Gastroesophageal sphincter (tissue), 4 donors: ENCODE measurements at regions not wholly inside any gene's neighbourhood (a gene's known extent, or its start where the extent isn't known, plus 50 kb on each side); places are given as distances from the start of the nearest gene placed in this dataset.
"Not testable (repeated sequence)": the region's sequence is repeated elsewhere in the genome, so short reads cannot be mapped to it uniquely, and the experiment has no call there.

Source experiments
- ATAC-seq: fragments of 150-250 bp; one replicate; pipeline ENCODE4 v1.9.1; 2016; ENCODE audit warnings: mild to moderate bottlenecking, moderate library complexity
- H3K27ac ChIP-seq, 4 donors: fragments of 200-600 bp; sonication (generic) in 3 of 4; 1 replicate in 3 of 4; 2 replicates in 1 of 4; pipeline ENCODE4 v1.5.1; 2016 to 2019
- H3K27me3 ChIP-seq: fragments of 200-600 bp; sonication (generic); one replicate; pipeline ENCODE4 v1.5.1; 2019
- H3K36me3 ChIP-seq, 2 donors: fragments of 200-600 bp; sonication (generic); one replicate each; pipeline ENCODE4 v1.5.1; 2019; ENCODE audit warnings: control low read depth in 1 of 2
- H3K4me1 ChIP-seq, 3 donors: fragments of 200-600 bp; sonication (generic); 1 replicate in 2 of 3; 2 replicates in 1 of 3; pipeline ENCODE4 v1.5.1; 2016 to 2019; ENCODE audit warnings: control low read depth in 2 of 3
- H3K4me3 ChIP-seq, 2 donors: fragments of 200-600 bp; sonication (generic); one replicate each; pipeline ENCODE4 v1.5.1; 2019; ENCODE audit warnings: mild to moderate bottlenecking in 1 of 2, moderate library complexity in 1 of 2
- H3K9me3 ChIP-seq, 3 donors: fragments of 200-600 bp; sonication (generic); one replicate each; pipeline ENCODE4 v1.5.1; 2017 to 2019; ENCODE audit warnings: control low read depth in 2 of 3
- CTCF ChIP-seq, 4 experiments: fragments of 200-600 bp in 2 of 4; fragments of 450-650 bp in 2 of 4; sonication (generic) in 1 of 4; IDR thresholded peaks; one replicate each; pipeline ENCODE4 v1.5.1; 2017 to 2019; ENCODE audit warnings: antibody characterized with exemption in 4 of 4, mild to moderate bottlenecking in 2 of 4, moderate library complexity in 2 of 4
- EP300 ChIP-seq: sonication (generic); formaldehyde crosslinking; IDR thresholded peaks from one replicate; pipeline ENCODE4 v1.6.1; 2017; ENCODE audit warnings: antibody characterized with exemption, mild to moderate bottlenecking
- POLR2A ChIP-seq, 2 donors: fragments of 450-650 bp; IDR thresholded peaks; one replicate each; pipeline ENCODE4 v1.6.1; 2017; ENCODE audit warnings: antibody characterized with exemption in 2 of 2, mild to moderate bottlenecking in 2 of 2, moderate library complexity in 1 of 2
- POLR2AphosphoS5 ChIP-seq: sonication (generic); formaldehyde crosslinking; IDR thresholded peaks from one replicate; pipeline ENCODE4 v1.6.1; 2017; ENCODE audit warnings: antibody characterized with exemption
- WGBS, 2 donors: methylation state at CpG; one replicate each; pipeline ENCODE4 v1.1.5; 2018; ENCODE audit warnings: low coverage in 1 of 2; 5-methylcytosine and 5-hydroxymethylcytosine counted together

GRCh38 chr13:48831248-48831647, 144.5 kb upstream of the FNDC3A start:
- no peaks in the 10 kb centered on the region for H3K27me3 ChIP-seq
- H3K27ac ChIP-seq = no peak overlapping the region
- no peak for ATAC-seq
- peaks cover 0 to 38% (median 0%) of the 10 kb centered on the region in 3 donors for H3K9me3 ChIP-seq
- 84 to 100% methylated on average over 2 to 7 of the region's 7 CpGs for WGBS, 2 donors
- H3K4me3 ChIP-seq = no peak overlapping the region
- H3K4me1 ChIP-seq = no peaks in the 10 kb centered on the region
- no peaks in the 10 kb centered on the region for H3K36me3 ChIP-seq
- no peak for TF ChIP-seq CTCF (IDR thresholded peaks at IDR 0.05)
- TF ChIP-seq POLR2AphosphoS5 = no peak
- no peak for TF ChIP-seq EP300
- no peak for TF ChIP-seq POLR2A (IDR thresholded peaks at IDR 0.05)

DNA sequence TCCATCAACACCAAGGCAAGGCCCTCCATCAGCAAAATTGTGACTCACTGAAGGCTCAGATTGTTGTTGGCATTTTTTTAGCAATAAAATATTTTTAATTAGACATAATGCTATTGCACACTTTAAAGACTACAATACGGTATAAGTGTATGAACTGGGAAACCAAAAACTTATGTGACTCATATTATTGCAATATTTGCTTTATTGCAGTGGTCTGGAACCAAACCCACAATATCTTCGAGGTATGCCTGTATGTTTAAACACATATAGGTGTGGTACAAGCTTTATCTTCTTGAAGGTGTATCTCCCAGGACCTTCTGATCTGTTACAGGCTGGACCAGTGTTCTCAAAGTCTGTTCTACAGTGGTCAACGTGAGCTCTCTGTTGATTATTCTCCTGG, 142.3 kb upstream of the FNDC3A start:
- ATAC-seq = no peak
- H3K9me3 ChIP-seq = peaks cover 0 to 25% (median 0%) of the 10 kb centered on the region in 3 donors
- H3K27me3 ChIP-seq = no peaks in the 10 kb centered on the region
- H3K4me3 ChIP-seq = no peak overlapping the region
- WGBS, 2 donors = 80% methylated on average over 3 of the region's 3 CpGs
- H3K36me3 ChIP-seq = no peaks in the 10 kb centered on the region
- H3K4me1 ChIP-seq = no peaks in the 10 kb centered on the region
- H3K27ac ChIP-seq = no peak overlapping the region
- TF ChIP-seq EP300 = no peak
- no peak for TF ChIP-seq POLR2AphosphoS5
- no peak for TF ChIP-seq CTCF (IDR thresholded peaks at IDR 0.05)
- TF ChIP-seq POLR2A (IDR thresholded peaks at IDR 0.05) = no peak

GRCh38 chr13:48835326-48835725, 140.4 kb upstream of the FNDC3A start:
- H3K4me1 ChIP-seq, H3K27ac ChIP-seq, H3K27me3 ChIP-seq, H3K4me3 ChIP-seq, H3K36me3 ChIP-seq, ATAC-seq: not testable (repeated sequence)
- 94% methylated on average over 5 of the region's 5 CpGs for WGBS, 2 donors
- H3K9me3 ChIP-seq = peaks cover 0 to 25% (median 0%) of the 10 kb centered on the region in 3 donors

DNA sequence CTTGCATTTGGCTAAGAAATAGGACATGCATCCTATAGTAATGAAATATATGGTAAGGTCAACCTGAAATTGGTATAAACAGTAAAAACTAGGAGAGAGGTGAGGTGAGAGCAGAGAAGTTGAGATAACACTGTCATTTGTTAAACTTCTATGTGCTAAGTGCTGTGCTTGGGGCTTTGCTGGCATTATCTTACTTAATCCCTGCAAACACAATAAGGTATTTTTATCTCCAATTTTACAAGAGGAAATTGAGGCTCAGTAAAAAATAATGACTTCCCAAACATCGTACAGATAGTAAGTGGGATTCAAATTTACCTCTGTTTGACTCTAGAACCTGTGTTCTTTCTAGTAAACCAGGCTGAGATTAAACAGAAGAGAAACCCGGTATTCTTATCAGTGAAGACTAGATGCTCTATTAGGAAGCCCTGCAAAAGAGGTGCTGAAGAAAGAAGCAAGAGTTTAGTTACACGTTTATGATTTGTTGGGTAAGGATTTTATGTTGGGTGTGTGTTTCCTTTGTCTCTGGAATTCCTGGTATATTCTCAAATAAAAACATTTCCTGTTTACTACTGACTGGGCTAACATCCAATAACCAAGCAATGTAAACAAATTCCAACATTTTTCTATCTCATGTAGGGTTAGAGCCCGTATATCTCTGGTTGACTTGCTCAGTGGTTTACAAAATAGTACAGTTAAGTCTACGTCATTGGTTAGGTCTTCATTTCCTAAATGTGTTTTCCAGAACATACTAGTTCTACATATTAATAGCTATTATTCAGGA, 137.3 kb upstream of the FNDC3A start:
- ATAC-seq = no peak
- WGBS, 2 donors = 34 to 51% methylated on average over 4 to 5 of the region's 5 CpGs
- Histone ChIP-seq H3K27me3 (no peaks in the 10 kb centered on the region), H3K4me3 (no peak overlapping the region), H3K9me3 (peaks cover 0 to 14% (median 0%) of the 10 kb centered on the region in 3 donors), H3K4me1 (no peaks in the 10 kb centered on the region), H3K27ac (no peak overlapping the region), H3K36me3 (no peaks in the 10 kb centered on the region)
- TF ChIP-seq CTCF (IDR thresholded peaks at IDR 0.05) = no peak
- no peak for TF ChIP-seq EP300
- no peak for TF ChIP-seq POLR2AphosphoS5
- TF ChIP-seq POLR2A (IDR thresholded peaks at IDR 0.05) = no peak

GRCh38 chr13:48839171-48839570, 136.5 kb upstream of the FNDC3A start:
- no peaks in the 10 kb centered on the region for H3K27me3 ChIP-seq
- H3K36me3 ChIP-seq = no peaks in the 10 kb centered on the region
- H3K4me3 ChIP-seq = no peak overlapping the region
- no peaks in the 10 kb centered on the region for H3K4me1 ChIP-seq
- H3K9me3 ChIP-seq = peaks cover 0 to 7% (median 0%) of the 10 kb centered on the region in 3 donors
- no peak for ATAC-seq
- TF ChIP-seq EP300 = no peak
- TF ChIP-seq POLR2AphosphoS5 = no peak
- TF ChIP-seq POLR2A (IDR thresholded peaks at IDR 0.05) = no peak
- no peak for TF ChIP-seq CTCF (IDR thresholded peaks at IDR 0.05)
- WGBS, 2 donors = 84 to 90% methylated on average over 3 of the region's 3 CpGs
- H3K27ac ChIP-seq = no peak overlapping the region
